Astrocyte (in vitro differentiated cells and primary cell): ENCODE measurements at regions not wholly inside any gene's neighbourhood (a gene's known extent, or its start where the extent isn't known, plus 50 kb on each side); places are given as distances from the start of the nearest gene placed in this dataset.

Experiments
- DNase-seq: peaks from one replicate; pipeline ENCODE4 v3.0.0-alpha.2; 2010; ENCODE audit warnings: low read depth
- FAIRE-seq: peaks from 2 replicates; lab custom pipeline; 2011; peaks lifted over from hg19 to GRCh38; lab: Jason Lieb, UNC
- H2AFZ ChIP-seq: 2 replicates; pipeline ENCODE4 v1.6.0; 2012; ENCODE audit warnings: low read depth, low read length, inconsistent platforms
- H3K27ac ChIP-seq: 2 replicates; pipeline ENCODE4 v1.5.1; 2011; ENCODE audit warnings: low read depth, low read length, inconsistent platforms
- H3K27me3 ChIP-seq: 2 replicates; pipeline ENCODE4 v1.6.0; 2011; ENCODE audit warnings: low read length, inconsistent platforms; ENCODE audit not compliant: insufficient read depth
- H3K36me3 ChIP-seq: 2 replicates; pipeline ENCODE4 v1.5.1; 2011; ENCODE audit warnings: low read length, inconsistent platforms; ENCODE audit not compliant: insufficient read depth
- H3K4me1 ChIP-seq: 2 replicates; pipeline ENCODE4 v1.5.1; 2011; ENCODE audit warnings: low read length, inconsistent platforms; ENCODE audit not compliant: insufficient read depth
- H3K4me2 ChIP-seq: 2 replicates; pipeline ENCODE4 v1.6.0; 2012; ENCODE audit warnings: low read length, inconsistent platforms
- H3K4me3 ChIP-seq: 2 replicates; pipeline ENCODE4 v1.5.1; 2011; ENCODE audit warnings: low read depth, mild to moderate bottlenecking, low read length, inconsistent platforms; ENCODE audit not compliant: insufficient read depth
- H3K79me2 ChIP-seq: 2 replicates; pipeline ENCODE4 v1.6.0; 2012; ENCODE audit warnings: mild to moderate bottlenecking, low read length, inconsistent platforms; ENCODE audit not compliant: insufficient read depth
- H3K9ac ChIP-seq: 2 replicates; pipeline ENCODE4 v1.6.0; 2012; ENCODE audit warnings: mild to moderate bottlenecking, low read length, inconsistent platforms
- H3K9me3 ChIP-seq: 2 replicates; pipeline ENCODE4 v1.5.1; 2012; ENCODE audit warnings: low read depth, mild to moderate bottlenecking, low read length, inconsistent platforms; ENCODE audit not compliant: insufficient read depth
- H4K20me1 ChIP-seq: 2 replicates; pipeline ENCODE4 v1.6.0; 2012; ENCODE audit warnings: low read length, inconsistent platforms; ENCODE audit not compliant: insufficient read depth
- H3K27ac Mint-ChIP-seq: one replicate; pipeline ENCODE4 v1.8.0; 2021; ENCODE audit warnings: mild to moderate bottlenecking, mixed read lengths; ENCODE audit not compliant: unreplicated experiment
- H3K27me3 Mint-ChIP-seq: one replicate; pipeline ENCODE4 v1.8.0; 2021; ENCODE audit warnings: low read depth, mixed read lengths; ENCODE audit not compliant: unreplicated experiment
- H3K36me3 Mint-ChIP-seq: one replicate; pipeline ENCODE4 v1.8.0; 2021; ENCODE audit warnings: low read depth, mixed read lengths; ENCODE audit not compliant: unreplicated experiment
- H3K4me1 Mint-ChIP-seq: one replicate; pipeline ENCODE4 v1.8.0; 2021; ENCODE audit warnings: low read depth, mixed read lengths; ENCODE audit not compliant: unreplicated experiment
- H3K4me3 Mint-ChIP-seq: one replicate; pipeline ENCODE4 v1.8.0; 2021; ENCODE audit warnings: mild to moderate bottlenecking, moderate library complexity, mixed read lengths; ENCODE audit not compliant: unreplicated experiment
- H3K9me3 Mint-ChIP-seq: one replicate; pipeline ENCODE4 v1.8.0; 2021; ENCODE audit warnings: mild to moderate bottlenecking, mixed read lengths; ENCODE audit not compliant: unreplicated experiment
- CTCF ChIP-seq: IDR thresholded peaks from 2 replicates; pipeline ENCODE4 v1.5.1; 2011; ENCODE audit warnings: low read depth, mild to moderate bottlenecking, inconsistent platforms, low read length, moderate library complexity; ENCODE audit not compliant: insufficient read depth
- EZH2 ChIP-seq: IDR thresholded peaks from 2 replicates; pipeline ENCODE4 v1.6.1; 2012; ENCODE audit warnings: mild to moderate bottlenecking, low read length, inconsistent platforms; ENCODE audit not compliant: insufficient read depth

GRCh38 chr22:49113758-49114157, 713.9 kb downstream of the BRD1 start:
- no peak overlapping the region for H3K4me3 Mint-ChIP-seq
- TF ChIP-seq CTCF = no peak
- no peak for TF ChIP-seq EZH2
- Histone ChIP-seq H3K4me3 (no peak overlapping the region), H3K79me2 (no peaks in the 10 kb centered on the region), H3K4me1 (no peaks in the 10 kb centered on the region), H3K4me2 (no peak overlapping the region), H3K9me3 (peaks cover 5% of the 10 kb centered on the region), H3K27ac (no peak overlapping the region), H3K27me3 (no peaks in the 10 kb centered on the region), H4K20me1 (no peaks in the 10 kb centered on the region), H2AFZ (no peak overlapping the region), H3K9ac (no peak overlapping the region), H3K36me3 (no peaks in the 10 kb centered on the region)
- H3K36me3 Mint-ChIP-seq = no peaks in the 10 kb centered on the region
- H3K9me3 Mint-ChIP-seq = no peaks in the 10 kb centered on the region
- peaks cover 55% of the 10 kb centered on the region for H3K27me3 Mint-ChIP-seq
- H3K27ac Mint-ChIP-seq = no peak overlapping the region
- no peaks in the 10 kb centered on the region for H3K4me1 Mint-ChIP-seq
- FAIRE-seq = no peak
- no peak for DNase-seq

- Histone ChIP-seq H3K27me3 (no peaks in the 10 kb centered on the region), H3K4me2 (no peak overlapping the region), H3K79me2 (no peaks in the 10 kb centered on the region), H4K20me1 (no peaks in the 10 kb centered on the region), H2AFZ (no peak overlapping the region), H3K36me3 (no peaks in the 10 kb centered on the region), H3K9ac (no peak overlapping the region), H3K4me1 (no peaks in the 10 kb centered on the region), H3K27ac (no peak overlapping the region), H3K4me3 (no peak overlapping the region), H3K9me3 (peaks cover 6% of the 10 kb centered on the region)
- TF ChIP-seq CTCF (no peak), EZH2 (no peak)
- H3K9me3 Mint-ChIP-seq = no peaks in the 10 kb centered on the region
- no peak overlapping the region for H3K4me3 Mint-ChIP-seq
- no peaks in the 10 kb centered on the region for H3K4me1 Mint-ChIP-seq
- H3K36me3 Mint-ChIP-seq = no peaks in the 10 kb centered on the region
- no peak for DNase-seq
- FAIRE-seq = no peak
- peaks cover 63% of the 10 kb centered on the region for H3K27me3 Mint-ChIP-seq
- no peak overlapping the region for H3K27ac Mint-ChIP-seq
Observed at GRCh38 chr22:49112661-49113626, 714.7 kb downstream of the BRD1 start.

GRCh38 chr22:49112176-49112575, 715.5 kb downstream of the BRD1 start:
- H3K27me3 Mint-ChIP-seq = peaks cover 67% of the 10 kb centered on the region

More at GRCh38 chr22:49112176-49112575, 715.5 kb downstream of the BRD1 start:
- H2AFZ ChIP-seq = no peak overlapping the region
- no peak overlapping the region for H3K9ac ChIP-seq
- H3K4me1 Mint-ChIP-seq = no peaks in the 10 kb centered on the region
- no peak overlapping the region for H3K4me3 ChIP-seq
- no peaks in the 10 kb centered on the region for H3K4me1 ChIP-seq
- H3K4me2 ChIP-seq = no peak overlapping the region
- H3K9me3 Mint-ChIP-seq = no peaks in the 10 kb centered on the region
- H4K20me1 ChIP-seq = no peaks in the 10 kb centered on the region
- no peak overlapping the region for H3K4me3 Mint-ChIP-seq
- H3K27me3 ChIP-seq = no peaks in the 10 kb centered on the region
- H3K36me3 ChIP-seq = no peaks in the 10 kb centered on the region
- peaks cover 6% of the 10 kb centered on the region for H3K9me3 ChIP-seq
- H3K36me3 Mint-ChIP-seq = no peaks in the 10 kb centered on the region
- DNase-seq (no peak), FAIRE-seq (no peak)
- no peak overlapping the region for H3K27ac ChIP-seq
- no peaks in the 10 kb centered on the region for H3K79me2 ChIP-seq
- H3K27ac Mint-ChIP-seq = no peak overlapping the region
- TF ChIP-seq CTCF = no peak
- TF ChIP-seq EZH2 = no peak
